SK-N-SH treated with all-trans-retinoic acid at 6 μM for 48 hours (cell line): ENCODE measurements at regions not wholly inside any gene's neighbourhood (a gene's known extent, or its start where the extent isn't known, plus 50 kb on each side); places are given as distances from the start of the nearest gene placed in this dataset.

ENCODE experiments used
- ARNTL ChIP-seq: fragments of 450-650 bp; formaldehyde crosslinking; IDR thresholded peaks from 2 replicates; pipeline ENCODE4 v1.5.0; 2020; ENCODE audit warnings: low read depth, mild to moderate bottlenecking, moderate library complexity, borderline replicate concordance
- CREB5 ChIP-seq: fragments of 250-450 bp; sonication (Bioruptor Pico); IDR thresholded peaks from 2 replicates; pipeline ENCODE4 v1.5.1; 2020; ENCODE audit warnings: low read depth, mild to moderate bottlenecking, moderate library complexity
- CSRNP3 ChIP-seq: fragments of 250-450 bp; sonication (Bioruptor Pico); IDR thresholded peaks from 2 replicates; pipeline ENCODE4 v1.5.1; 2021; ENCODE audit warnings: mild to moderate bottlenecking, moderate library complexity
- ISL1 ChIP-seq: fragments of 250-450 bp; sonication (Bioruptor Pico); IDR thresholded peaks from 2 replicates; pipeline ENCODE4 v2.1.2; 2022; ENCODE audit warnings: mild to moderate bottlenecking, moderate library complexity
- RARB ChIP-seq: fragments of 250-450 bp; sonication (Bioruptor Pico); IDR thresholded peaks from 2 replicates; pipeline ENCODE4 v1.8.0; 2021; ENCODE audit warnings: mild to moderate bottlenecking, moderate library complexity
- ZC3H10 ChIP-seq: fragments of 250-450 bp; sonication (Bioruptor Pico); IDR thresholded peaks from 2 replicates; pipeline ENCODE4 v1.5.1; 2021; ENCODE audit warnings: mild to moderate bottlenecking, moderate library complexity
- ZNF70 ChIP-seq: fragments of 450-650 bp; formaldehyde crosslinking; IDR thresholded peaks from 2 replicates; pipeline ENCODE4 v1.5.0; 2020; ENCODE audit warnings: mild to moderate bottlenecking, moderate library complexity

- no peak for TF ChIP-seq ZNF70 (CRISPR knock-in tag)
- TF ChIP-seq CSRNP3: no peak
- no peak for TF ChIP-seq ARNTL (CRISPR knock-in tag)
- TF ChIP-seq ZC3H10 (CRISPR knock-in tag): no peak
- TF ChIP-seq RARB (CRISPR knock-in tag): no peak
- no peak for TF ChIP-seq CREB5 (CRISPR knock-in tag)
- TF ChIP-seq ISL1 (CRISPR knock-in tag): no peak; the same call in 1 of the 2 replicates
Observed at GRCh38 chr2:7333189-7333765, 416.1 kb downstream of the RNF144A start.
